ENCODE measurements at regions not wholly inside any gene's neighbourhood (a gene's known extent, or its start where the extent isn't known, plus 50 kb on each side); places are given as distances from the start of the nearest gene placed in this dataset.

- H3K4me1 ChIP-seq (ENCODE audit: control insufficient read depth in 1 of 2, insufficient read depth in 2 of 2, low read length in 2 of 2) = peaks cover 0 to 17% of the 10 kb centered on the region in 2 donors
- H3K4me3 ChIP-seq (ENCODE audit: low read depth in 1 of 2, low read length in 2 of 2) = no peak overlapping the region
- H3K9me3 ChIP-seq (ENCODE audit: control insufficient read depth in 1 of 2, low read length in 2 of 2) = no peaks in the 10 kb centered on the region
- peak overlapping the region; percentile 15 for H3K27ac ChIP-seq (ENCODE audit: low read length)
- H3K27me3 ChIP-seq (ENCODE audit: low read depth, low read length) = no peaks in the 10 kb centered on the region
- H3K36me3 ChIP-seq (ENCODE audit: control insufficient read depth in 1 of 2, insufficient read depth in 2 of 2, low read length in 2 of 2) = no peaks in the 10 kb centered on the region
These were observed 278.6 kb upstream of the HABP2 start for GRCh38 chr10:113274176-113274829.

DNA sequence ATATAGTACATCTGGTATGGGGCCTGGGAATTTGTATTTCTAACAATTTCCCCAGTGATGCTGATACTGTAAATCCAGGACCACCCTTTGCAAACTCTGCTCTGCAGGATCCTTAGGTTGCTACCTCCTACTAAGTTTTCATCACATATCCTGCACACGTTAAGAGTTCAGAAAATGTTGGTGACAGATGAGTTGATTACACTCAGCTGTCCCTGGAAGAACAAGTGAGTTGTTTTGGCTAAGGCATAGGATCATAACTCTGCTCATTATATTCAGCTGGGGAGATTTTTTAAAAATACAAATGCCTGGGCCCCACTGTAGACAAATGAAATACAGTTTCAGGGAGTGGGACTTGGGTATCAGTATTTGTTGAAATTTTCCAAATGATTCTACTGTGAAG, 274.6 kb upstream of the HABP2 start:
- no peaks in the 10 kb centered on the region for H3K9me3 ChIP-seq (ENCODE audit: control insufficient read depth in 1 of 2, low read length in 2 of 2)
- no peak overlapping the region for H3K27ac ChIP-seq (ENCODE audit: low read length)
- H3K27me3 ChIP-seq (ENCODE audit: low read depth, low read length) = no peaks in the 10 kb centered on the region
- peaks cover 0 to 8% of the 10 kb centered on the region in 2 donors for H3K4me1 ChIP-seq (ENCODE audit: control insufficient read depth in 1 of 2, insufficient read depth in 2 of 2, low read length in 2 of 2)
- no peaks in the 10 kb centered on the region for H3K36me3 ChIP-seq (ENCODE audit: control insufficient read depth in 1 of 2, insufficient read depth in 2 of 2, low read length in 2 of 2)
- no peak overlapping the region for H3K4me3 ChIP-seq (ENCODE audit: low read depth in 1 of 2, low read length in 2 of 2)

- Histone ChIP-seq H3K36me3 (ENCODE audit: control insufficient read depth in 1 of 2, insufficient read depth in 2 of 2, low read length in 2 of 2) (no peaks in the 10 kb centered on the region), H3K4me3 (ENCODE audit: low read depth in 1 of 2, low read length in 2 of 2) (no peak overlapping the region), H3K27ac (ENCODE audit: low read length) (no peak overlapping the region), H3K9me3 (ENCODE audit: control insufficient read depth in 1 of 2, low read length in 2 of 2) (no peaks in the 10 kb centered on the region), H3K4me1 (ENCODE audit: control insufficient read depth in 1 of 2, insufficient read depth in 2 of 2, low read length in 2 of 2) (peaks cover 0 to 3% of the 10 kb centered on the region in 2 donors), H3K27me3 (ENCODE audit: low read depth, low read length) (no peaks in the 10 kb centered on the region)
These were observed 274.2 kb upstream of the HABP2 start for GRCh38 chr10:113278664-113279063.

DNA sequence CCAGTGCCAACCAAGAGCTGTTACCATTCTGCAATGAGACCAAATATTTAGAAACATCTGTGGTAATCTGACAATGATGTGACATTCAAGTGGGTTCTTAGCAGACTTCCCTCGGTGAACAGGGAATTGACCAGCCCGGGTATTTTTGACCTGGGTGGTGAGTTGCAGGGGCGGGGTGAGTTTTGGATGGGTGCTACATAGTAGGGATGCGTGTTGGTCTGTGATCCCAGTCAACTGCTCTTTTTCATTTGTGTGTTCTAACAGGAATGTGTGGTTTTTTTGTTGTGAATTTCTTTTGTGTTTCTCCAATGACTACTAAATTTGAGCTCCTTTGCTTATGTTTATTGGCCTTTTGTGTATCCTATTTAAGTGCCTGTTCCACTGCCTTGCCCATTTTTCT, 273.6 kb upstream of the HABP2 start:
- Histone ChIP-seq H3K27me3 (ENCODE audit: low read depth, low read length) (no peaks in the 10 kb centered on the region), H3K4me3 (ENCODE audit: low read depth in 1 of 2, low read length in 2 of 2) (no peak overlapping the region)

GRCh38 chr10:113282564-113282963, 270.3 kb upstream of the HABP2 start:
- Histone ChIP-seq H3K9me3 (ENCODE audit: control insufficient read depth in 1 of 2, low read length in 2 of 2) (no peaks in the 10 kb centered on the region), H3K27ac (ENCODE audit: low read length) (no peak overlapping the region), H3K36me3 (ENCODE audit: control insufficient read depth in 1 of 2, insufficient read depth in 2 of 2, low read length in 2 of 2) (no peaks in the 10 kb centered on the region), H3K27me3 (ENCODE audit: low read depth, low read length) (no peaks in the 10 kb centered on the region), H3K4me3 (ENCODE audit: low read depth in 1 of 2, low read length in 2 of 2) (no peak overlapping the region), H3K4me1 (ENCODE audit: control insufficient read depth in 1 of 2, insufficient read depth in 2 of 2, low read length in 2 of 2) (no peaks in the 10 kb centered on the region)

More for the DNA sequence above, 273.6 kb upstream of the HABP2 start:
- Histone ChIP-seq H3K9me3 (ENCODE audit: control insufficient read depth in 1 of 2, low read length in 2 of 2) (no peaks in the 10 kb centered on the region), H3K27ac (ENCODE audit: low read length) (no peak overlapping the region), H3K4me1 (ENCODE audit: control insufficient read depth in 1 of 2, insufficient read depth in 2 of 2, low read length in 2 of 2) (no peaks in the 10 kb centered on the region), H3K36me3 (ENCODE audit: control insufficient read depth in 1 of 2, insufficient read depth in 2 of 2, low read length in 2 of 2) (no peaks in the 10 kb centered on the region)

GRCh38 chr10:113283189-113283588, 269.7 kb upstream of the HABP2 start:
- Histone ChIP-seq H3K36me3 (ENCODE audit: control insufficient read depth in 1 of 2, insufficient read depth in 2 of 2, low read length in 2 of 2) (no peaks in the 10 kb centered on the region), H3K4me3 (ENCODE audit: low read depth in 1 of 2, low read length in 2 of 2) (no peak overlapping the region), H3K4me1 (ENCODE audit: control insufficient read depth in 1 of 2, insufficient read depth in 2 of 2, low read length in 2 of 2) (no peaks in the 10 kb centered on the region), H3K27ac (ENCODE audit: low read length) (no peak overlapping the region), H3K27me3 (ENCODE audit: low read depth, low read length) (no peaks in the 10 kb centered on the region), H3K9me3 (ENCODE audit: control insufficient read depth in 1 of 2, low read length in 2 of 2) (no peaks in the 10 kb centered on the region)

- Histone ChIP-seq H3K9me3 (ENCODE audit: control insufficient read depth in 1 of 2, low read length in 2 of 2) (no peaks in the 10 kb centered on the region), H3K4me1 (ENCODE audit: control insufficient read depth in 1 of 2, insufficient read depth in 2 of 2, low read length in 2 of 2) (no peaks in the 10 kb centered on the region), H3K27me3 (ENCODE audit: low read depth, low read length) (no peaks in the 10 kb centered on the region), H3K36me3 (ENCODE audit: control insufficient read depth in 1 of 2, insufficient read depth in 2 of 2, low read length in 2 of 2) (no peaks in the 10 kb centered on the region), H3K27ac (ENCODE audit: low read length) (no peak overlapping the region), H3K4me3 (ENCODE audit: low read depth in 1 of 2, low read length in 2 of 2) (no peak overlapping the region)
These were observed 268.2 kb upstream of the HABP2 start for GRCh38 chr10:113284635-113285034.

GRCh38 chr10:113285305-113285704, 267.5 kb upstream of the HABP2 start:
- Histone ChIP-seq H3K4me1 (ENCODE audit: control insufficient read depth in 1 of 2, insufficient read depth in 2 of 2, low read length in 2 of 2) (no peaks in the 10 kb centered on the region), H3K4me3 (ENCODE audit: low read depth in 1 of 2, low read length in 2 of 2) (no peak overlapping the region), H3K27ac (ENCODE audit: low read length) (no peak overlapping the region), H3K9me3 (ENCODE audit: control insufficient read depth in 1 of 2, low read length in 2 of 2) (no peaks in the 10 kb centered on the region), H3K27me3 (ENCODE audit: low read depth, low read length) (no peaks in the 10 kb centered on the region), H3K36me3 (ENCODE audit: control insufficient read depth in 1 of 2, insufficient read depth in 2 of 2, low read length in 2 of 2) (no peaks in the 10 kb centered on the region)

DNA sequence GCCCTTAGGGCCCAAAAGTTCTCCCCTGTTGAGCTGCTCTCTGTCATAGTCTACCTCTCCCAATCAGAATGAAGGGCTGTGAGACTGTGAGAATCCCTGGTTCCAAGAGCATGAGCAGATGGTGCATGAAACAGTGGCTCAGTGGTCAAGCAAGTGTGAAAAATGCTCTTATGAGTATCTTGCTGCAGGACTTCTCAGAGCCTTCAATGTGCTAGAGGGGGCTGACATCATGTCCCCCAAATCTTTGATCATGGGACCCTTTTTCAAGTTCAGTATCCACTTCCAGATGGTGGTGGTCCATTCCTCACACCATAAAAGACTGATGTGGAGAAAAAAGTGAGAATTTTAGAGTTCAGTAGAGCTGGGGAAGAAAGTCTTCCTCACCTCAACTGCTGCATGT, 265.3 kb upstream of the HABP2 start:
- no peaks in the 10 kb centered on the region for H3K36me3 ChIP-seq (ENCODE audit: control insufficient read depth in 1 of 2, insufficient read depth in 2 of 2, low read length in 2 of 2)
- H3K9me3 ChIP-seq (ENCODE audit: control insufficient read depth in 1 of 2, low read length in 2 of 2) = no peaks in the 10 kb centered on the region
- no peaks in the 10 kb centered on the region for H3K27me3 ChIP-seq (ENCODE audit: low read depth, low read length)
- H3K4me3 ChIP-seq (ENCODE audit: low read depth in 1 of 2, low read length in 2 of 2) = no peak overlapping the region
- H3K27ac ChIP-seq (ENCODE audit: low read length) = no peak overlapping the region
- H3K4me1 ChIP-seq (ENCODE audit: control insufficient read depth in 1 of 2, insufficient read depth in 2 of 2, low read length in 2 of 2) = no peaks in the 10 kb centered on the region

DNA sequence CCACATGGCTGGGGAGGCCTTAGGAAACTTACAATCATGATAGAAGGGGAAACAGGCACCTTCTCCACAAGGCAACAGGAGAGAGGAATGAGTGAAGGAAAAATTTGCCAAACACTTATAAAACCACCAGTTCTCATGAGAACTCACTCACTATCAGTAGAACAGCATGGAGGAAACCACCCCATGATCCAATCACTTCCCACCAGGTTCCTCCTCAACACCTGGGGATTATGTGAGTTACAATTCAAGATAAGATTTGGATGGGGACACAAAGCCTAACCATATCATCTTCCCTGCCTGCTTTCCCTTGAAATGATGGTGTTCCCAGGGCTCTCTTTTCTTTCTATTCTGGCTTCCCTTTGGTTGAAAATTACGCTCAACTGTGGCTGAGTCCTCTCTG, 262.7 kb upstream of the HABP2 start:
- H3K27ac ChIP-seq (ENCODE audit: low read length) = no peak overlapping the region
- no peaks in the 10 kb centered on the region for H3K27me3 ChIP-seq (ENCODE audit: low read depth, low read length)
- no peak overlapping the region for H3K4me3 ChIP-seq (ENCODE audit: low read depth in 1 of 2, low read length in 2 of 2)
- no peaks in the 10 kb centered on the region for H3K4me1 ChIP-seq (ENCODE audit: control insufficient read depth in 1 of 2, insufficient read depth in 2 of 2, low read length in 2 of 2)
- no peaks in the 10 kb centered on the region for H3K9me3 ChIP-seq (ENCODE audit: control insufficient read depth in 1 of 2, low read length in 2 of 2)
- no peaks in the 10 kb centered on the region for H3K36me3 ChIP-seq (ENCODE audit: control insufficient read depth in 1 of 2, insufficient read depth in 2 of 2, low read length in 2 of 2)

- no peaks in the 10 kb centered on the region for H3K36me3 ChIP-seq (ENCODE audit: control insufficient read depth in 1 of 2, insufficient read depth in 2 of 2, low read length in 2 of 2)
- H3K4me3 ChIP-seq (ENCODE audit: low read depth in 1 of 2, low read length in 2 of 2) = no peak overlapping the region
- no peaks in the 10 kb centered on the region for H3K9me3 ChIP-seq (ENCODE audit: control insufficient read depth in 1 of 2, low read length in 2 of 2)
These were observed 261.4 kb upstream of the HABP2 start for GRCh38 chr10:113291413-113291812.

DNA sequence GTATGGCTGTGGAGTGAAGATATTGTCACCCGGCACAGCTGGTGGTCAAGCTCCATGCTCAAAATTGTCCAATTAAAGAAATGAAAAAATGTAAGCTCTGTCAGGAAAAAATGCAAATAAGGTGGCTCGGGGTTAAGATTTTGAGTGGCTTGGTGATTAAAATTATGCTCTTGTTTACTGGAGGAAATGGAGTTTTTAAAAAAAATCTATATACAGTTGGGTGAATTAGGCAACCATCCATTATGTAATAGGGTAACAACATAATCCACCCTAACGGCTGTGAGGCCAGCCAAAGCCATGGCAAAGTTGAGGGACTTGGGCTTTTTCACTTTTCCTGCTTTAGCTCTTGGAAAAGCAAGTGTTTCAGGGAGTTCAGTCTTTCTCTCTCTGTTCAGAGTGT, 260.8 kb upstream of the HABP2 start:
- Histone ChIP-seq H3K36me3 (ENCODE audit: control insufficient read depth in 1 of 2, insufficient read depth in 2 of 2, low read length in 2 of 2) (no peaks in the 10 kb centered on the region), H3K27me3 (ENCODE audit: low read depth, low read length) (no peaks in the 10 kb centered on the region), H3K9me3 (ENCODE audit: control insufficient read depth in 1 of 2, low read length in 2 of 2) (no peaks in the 10 kb centered on the region), H3K4me1 (ENCODE audit: control insufficient read depth in 1 of 2, insufficient read depth in 2 of 2, low read length in 2 of 2) (no peaks in the 10 kb centered on the region), H3K27ac (ENCODE audit: low read length) (no peak overlapping the region), H3K4me3 (ENCODE audit: low read depth in 1 of 2, low read length in 2 of 2) (no peak overlapping the region)

More at GRCh38 chr10:113291413-113291812, 261.4 kb upstream of the HABP2 start:
- Histone ChIP-seq H3K27me3 (ENCODE audit: low read depth, low read length) (no peaks in the 10 kb centered on the region), H3K27ac (ENCODE audit: low read length) (no peak overlapping the region), H3K4me1 (ENCODE audit: control insufficient read depth in 1 of 2, insufficient read depth in 2 of 2, low read length in 2 of 2) (no peaks in the 10 kb centered on the region)
